NCI-H2227 (cell line): ENCODE measurements at regions not wholly inside any gene's neighbourhood (a gene's known extent, or its start where the extent isn't known, plus 50 kb on each side); places are given as distances from the start of the nearest gene placed in this dataset.

Experiments used
- DNase-seq: peaks from one replicate; lab custom pipeline; 2025; ENCODE audit not compliant: unreplicated experiment; lab: John Stamatoyannopoulos, UW

- DNase-seq: no peak
Measured at GRCh38 chr6:95777338-95777737, 200.0 kb downstream of the MANEA start.

- no peak for DNase-seq
Measured at GRCh38 chr6:95780037-95780436, 202.7 kb downstream of the MANEA start.

GRCh38 chr6:95784019-95784418 is 206.7 kb downstream of the MANEA start:
- no peak for DNase-seq

GRCh38 chr6:95784869-95785268 is 207.5 kb downstream of the MANEA start:
- DNase-seq: no peak

- no peak for DNase-seq
Measured at GRCh38 chr6:95785785-95786184, 208.4 kb downstream of the MANEA start.

- no peak for DNase-seq
Measured at GRCh38 chr6:95786802-95787201, 209.5 kb downstream of the MANEA start.

- DNase-seq: no peak
Measured at GRCh38 chr6:95790787-95791186, 213.5 kb downstream of the MANEA start.

GRCh38 chr6:95794749-95795148 is 217.4 kb downstream of the MANEA start:
- DNase-seq: no peak

- no peak for DNase-seq
Measured at GRCh38 chr6:95795927-95796326, 218.6 kb downstream of the MANEA start.

GRCh38 chr6:95797054-95797453 is 218.7 kb upstream of the FUT9 start:
- no peak for DNase-seq

GRCh38 chr6:95802978-95803377 is 212.8 kb upstream of the FUT9 start:
- DNase-seq: no peak

GRCh38 chr6:95803889-95804288 is 211.9 kb upstream of the FUT9 start:
- no peak for DNase-seq

- DNase-seq: no peak
Measured at GRCh38 chr6:95804847-95805541, 210.8 kb upstream of the FUT9 start.

- DNase-seq: no peak
Measured at GRCh38 chr6:95805699-95806098, 210.1 kb upstream of the FUT9 start.

GRCh38 chr6:95815389-95816056 is 200.3 kb upstream of the FUT9 start:
- DNase-seq: no peak

- DNase-seq: no peak
Measured at GRCh38 chr6:95819461-95819860, 196.3 kb upstream of the FUT9 start.

- no peak for DNase-seq
Measured at GRCh38 chr6:95819939-95820338, 195.8 kb upstream of the FUT9 start.

GRCh38 chr6:95830859-95831557 is 184.8 kb upstream of the FUT9 start:
- DNase-seq: no peak

- no peak for DNase-seq
Measured at GRCh38 chr6:95837890-95838289, 177.9 kb upstream of the FUT9 start.

- DNase-seq: no peak
Measured at GRCh38 chr6:95841560-95841959, 174.2 kb upstream of the FUT9 start.

GRCh38 chr6:95846652-95847051 is 169.1 kb upstream of the FUT9 start:
- DNase-seq: no peak

GRCh38 chr6:95847061-95847460 is 168.7 kb upstream of the FUT9 start:
- peak; percentile 46 for DNase-seq
